ENCODE measurements at regions not wholly inside any gene's neighbourhood (a gene's known extent, or its start where the extent isn't known, plus 50 kb on each side); places are given as distances from the start of the nearest gene placed in this dataset.

DNA sequence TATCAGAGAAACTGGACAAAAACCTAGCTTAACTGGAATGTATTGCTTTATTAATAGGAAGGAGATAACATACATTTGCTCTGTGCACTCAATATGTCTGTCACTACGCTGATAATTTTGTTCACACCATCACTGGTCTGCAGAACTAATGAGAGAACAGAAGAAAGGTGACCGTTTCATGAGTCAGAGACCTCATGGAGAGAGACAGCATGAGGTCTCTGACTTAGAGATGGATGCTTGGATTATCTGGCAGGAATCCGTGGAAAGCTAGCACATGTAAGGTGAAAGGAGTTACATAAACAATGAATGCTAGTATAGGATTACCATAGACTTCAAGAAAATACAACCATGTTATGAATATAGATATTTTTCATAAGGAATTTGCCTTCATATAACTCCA lies 947.3 kb downstream of the IPMK start:
- TF ChIP-seq EZH2phosphoT487 (IDR thresholded peaks at IDR 0.05; ENCODE audit: low read depth), result no peak
- no peak for TF ChIP-seq CTCF (IDR thresholded peaks at IDR 0.05; ENCODE audit: low read depth, low read length)

Data from OCI-LY3 (cell line).